CD4-positive, CD25-positive, alpha-beta regulatory T cell (primary cell): ENCODE measurements at regions not wholly inside any gene's neighbourhood (a gene's known extent, or its start where the extent isn't known, plus 50 kb on each side); places are given as distances from the start of the nearest gene placed in this dataset.

ENCODE experiments used
- ATAC-seq, 2 donors: fragments of 150-1000 bp; cut with Tn5 transposase; one replicate each; pipeline ENCODE4 v1.10.0; 2021; ENCODE audit warnings: low read depth in 2 of 2, moderate number of reproducible peaks in 2 of 2, moderate library complexity in 1 of 2
- DNase-seq, 3 donors: peaks; one replicate each; pipeline versions ENCODE4 v3.0.0 to v3.0.0-alpha.2; 2012 to 2022; ENCODE audit warnings: mixed read lengths in 1 of 3
- H3K27ac ChIP-seq: one replicate; pipeline ENCODE4 v1.7.0; 2013; ENCODE audit warnings: mild to moderate bottlenecking, low read length; ENCODE audit not compliant: insufficient read depth, poor library complexity, severe bottlenecking
- H3K27me3 ChIP-seq: one replicate; pipeline ENCODE4 v1.7.0; 2013; ENCODE audit warnings: low read length; ENCODE audit not compliant: control insufficient read depth, insufficient read depth
- H3K36me3 ChIP-seq: one replicate; pipeline ENCODE4 v1.7.0; 2013; ENCODE audit warnings: mild to moderate bottlenecking, low read length, moderate library complexity; ENCODE audit not compliant: control insufficient read depth, insufficient read depth
- H3K4me1 ChIP-seq: 2 replicates; pipeline ENCODE4 v1.7.0; 2013; ENCODE audit warnings: mild to moderate bottlenecking, low read length; ENCODE audit not compliant: insufficient read depth, control insufficient read depth, poor library complexity, severe bottlenecking
- H3K4me3 ChIP-seq: one replicate; pipeline ENCODE4 v1.7.0; 2013; ENCODE audit warnings: low read depth, mild to moderate bottlenecking, low read length, moderate library complexity
- H3K9me3 ChIP-seq, 2 experiments: 1 replicate in 1 of 2; 2 replicates in 1 of 2; pipeline ENCODE4 v1.7.0; 2013; ENCODE audit warnings: low read length in 2 of 2, mild to moderate bottlenecking in 1 of 2, moderate library complexity in 1 of 2; ENCODE audit not compliant: control insufficient read depth in 2 of 2
- H3K27ac Mint-ChIP-seq, 3 donors: one replicate each; pipeline ENCODE4 v1.8.0; 2020 to 2022; ENCODE audit warnings: mild to moderate bottlenecking in 3 of 3, mixed read lengths in 3 of 3, moderate library complexity in 2 of 3
- H3K27me3 Mint-ChIP-seq: one replicate; pipeline ENCODE4 v1.8.0; 2022; ENCODE audit warnings: mild to moderate bottlenecking, mixed read lengths
- H3K36me3 Mint-ChIP-seq: one replicate; pipeline ENCODE4 v1.8.0; 2020; ENCODE audit warnings: mixed read lengths
- H3K4me1 Mint-ChIP-seq, 4 donors: one replicate each; pipeline ENCODE4 v1.8.0; 2020 to 2022; ENCODE audit warnings: mixed read lengths in 4 of 4, mild to moderate bottlenecking in 1 of 4
- H3K4me3 Mint-ChIP-seq, 4 donors: one replicate each; pipeline ENCODE4 v1.8.0; 2020 to 2022; ENCODE audit warnings: mild to moderate bottlenecking in 4 of 4, mixed read lengths in 4 of 4, moderate library complexity in 3 of 4
- H3K9me3 Mint-ChIP-seq, 7 donors: one replicate each; pipeline ENCODE4 v1.8.0; 2020 to 2022; ENCODE audit warnings: mixed read lengths in 7 of 7, mild to moderate bottlenecking in 3 of 7, moderate library complexity in 2 of 7

DNA sequence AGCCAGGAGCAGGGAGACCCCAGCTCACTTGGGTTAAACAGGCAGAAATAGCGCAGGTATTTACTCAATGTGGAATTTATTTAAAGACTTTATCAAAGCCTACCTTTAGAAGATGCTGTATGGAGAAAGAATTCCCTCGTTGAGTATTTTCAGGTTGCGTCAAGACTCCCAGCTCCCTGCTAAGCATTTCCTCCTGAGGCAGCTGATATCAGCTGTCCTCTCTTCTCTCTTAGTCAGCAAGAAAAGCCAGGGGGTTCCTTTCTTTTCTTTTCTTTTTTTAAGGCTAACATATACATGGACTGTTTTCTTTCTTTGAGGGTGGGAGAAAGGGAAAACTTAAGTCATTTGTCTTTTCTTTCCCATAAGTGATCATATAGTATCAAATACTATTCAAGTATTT, 125.8 kb upstream of the POU2AF2 start:
- Mint-ChIP-seq H3K4me3 (no peak overlapping the region), H3K9me3 (peaks cover 0 to 6% (median 0%) of the 10 kb centered on the region in 7 donors), H3K4me1 (no peaks in the 10 kb centered on the region), H3K27ac (no peak overlapping the region), H3K27me3 (no peaks in the 10 kb centered on the region), H3K36me3 (no peaks in the 10 kb centered on the region)
- H3K4me1 ChIP-seq: no peaks in the 10 kb centered on the region
- no peaks in the 10 kb centered on the region for H3K36me3 ChIP-seq
- DNase-seq (no peak), ATAC-seq (no peak)
- H3K4me3 ChIP-seq: no peak overlapping the region
- H3K27ac ChIP-seq: no peak overlapping the region
- no peaks in the 10 kb centered on the region for H3K9me3 ChIP-seq
- no peaks in the 10 kb centered on the region for H3K27me3 ChIP-seq

DNA sequence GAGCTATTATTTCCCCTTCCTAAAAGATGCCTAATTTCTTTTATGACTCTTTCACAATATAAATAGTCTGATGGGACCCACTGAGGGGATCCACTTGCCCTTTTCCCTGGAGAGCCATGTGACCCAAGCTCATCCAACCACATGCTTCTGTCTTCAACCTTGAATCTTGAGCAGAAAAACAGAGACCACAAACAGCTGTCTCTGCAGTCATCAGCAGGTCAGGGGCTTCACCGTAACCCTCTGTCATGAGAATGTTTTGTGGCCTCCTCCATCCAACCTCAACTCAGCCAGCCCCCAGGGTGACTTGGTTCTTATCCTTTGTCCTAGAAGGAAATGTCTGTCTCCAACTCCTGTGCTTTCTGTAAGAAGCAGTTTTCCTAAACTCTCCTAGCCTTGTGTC, 129.6 kb upstream of the POU2AF2 start:
- no peak overlapping the region for H3K4me3 Mint-ChIP-seq
- H3K9me3 ChIP-seq: no peaks in the 10 kb centered on the region
- no peak overlapping the region for H3K27ac Mint-ChIP-seq
- peaks cover 0 to 2% (median 0%) of the 10 kb centered on the region in 7 donors for H3K9me3 Mint-ChIP-seq
- no peak overlapping the region for H3K4me3 ChIP-seq
- ATAC-seq (no peak), DNase-seq (no peak)
- no peaks in the 10 kb centered on the region for H3K4me1 ChIP-seq
- H3K27me3 ChIP-seq: no peaks in the 10 kb centered on the region
- no peak overlapping the region for H3K27ac ChIP-seq
- no peaks in the 10 kb centered on the region for H3K36me3 ChIP-seq
- H3K27me3 Mint-ChIP-seq: no peaks in the 10 kb centered on the region
- H3K36me3 Mint-ChIP-seq: no peaks in the 10 kb centered on the region
- no peaks in the 10 kb centered on the region for H3K4me1 Mint-ChIP-seq

DNA sequence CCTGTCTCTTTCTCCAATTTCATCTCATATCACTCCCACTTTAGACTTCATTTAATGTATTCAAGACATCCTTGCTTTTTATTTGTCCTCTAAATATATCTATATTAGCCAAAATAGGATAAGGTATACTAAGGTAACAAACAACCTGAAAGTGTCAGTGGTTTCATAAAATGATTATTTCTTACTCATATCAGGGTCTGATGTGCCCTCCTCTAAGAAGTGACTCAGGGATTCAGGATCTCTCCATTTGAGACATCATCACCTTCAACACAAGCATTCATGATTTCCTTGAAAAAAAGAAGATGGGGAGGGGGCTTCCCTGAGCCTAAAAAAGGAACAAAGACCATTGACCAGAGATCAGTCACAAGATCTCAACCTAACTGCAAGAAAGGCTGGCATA, 131.4 kb upstream of the POU2AF2 start:
- DNase-seq: no peak
- H3K27ac ChIP-seq: no peak overlapping the region
- no peak overlapping the region for H3K4me3 ChIP-seq
- no peaks in the 10 kb centered on the region for H3K36me3 Mint-ChIP-seq
- no peak overlapping the region for H3K4me3 Mint-ChIP-seq
- no peaks in the 10 kb centered on the region for H3K27me3 Mint-ChIP-seq
- no peak overlapping the region for H3K27ac Mint-ChIP-seq
- ATAC-seq: no peak
- no peaks in the 10 kb centered on the region for H3K9me3 ChIP-seq
- H3K9me3 Mint-ChIP-seq: peaks cover 0 to 2% (median 0%) of the 10 kb centered on the region in 7 donors
- H3K27me3 ChIP-seq: no peaks in the 10 kb centered on the region
- no peaks in the 10 kb centered on the region for H3K4me1 Mint-ChIP-seq
- H3K4me1 ChIP-seq: no peaks in the 10 kb centered on the region
- H3K36me3 ChIP-seq: no peaks in the 10 kb centered on the region

DNA sequence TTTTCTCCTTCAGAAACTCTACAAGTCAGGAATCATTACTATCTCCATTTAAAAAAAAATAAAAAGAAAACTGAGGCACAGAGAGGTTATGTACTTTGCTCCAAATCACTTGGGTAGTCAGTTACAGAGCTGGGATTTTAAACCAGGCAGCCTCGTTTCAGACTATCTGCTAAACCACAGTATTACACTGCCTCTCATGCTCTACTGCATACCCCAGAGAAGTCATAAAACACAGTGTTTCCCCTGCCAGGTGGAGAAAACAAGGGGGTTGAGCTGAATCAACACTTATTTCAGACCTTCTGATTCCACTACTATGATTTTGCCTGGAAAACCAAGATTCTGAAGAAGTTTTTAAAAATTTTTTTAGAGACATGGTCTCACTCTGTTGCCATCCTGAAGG, 132.9 kb upstream of the POU2AF2 start:
- Histone ChIP-seq H3K36me3 (no peaks in the 10 kb centered on the region), H3K9me3 (no peaks in the 10 kb centered on the region), H3K4me3 (no peak overlapping the region), H3K27me3 (no peaks in the 10 kb centered on the region), H3K4me1 (no peaks in the 10 kb centered on the region), H3K27ac (no peak overlapping the region)
- DNase-seq: no peak
- H3K4me3 Mint-ChIP-seq: no peak overlapping the region
- H3K27ac Mint-ChIP-seq: no peak overlapping the region
- no peaks in the 10 kb centered on the region for H3K36me3 Mint-ChIP-seq
- H3K4me1 Mint-ChIP-seq: no peaks in the 10 kb centered on the region
- no peak for ATAC-seq
- peaks cover 0 to 2% (median 0%) of the 10 kb centered on the region in 7 donors for H3K9me3 Mint-ChIP-seq
- no peaks in the 10 kb centered on the region for H3K27me3 Mint-ChIP-seq

DNA sequence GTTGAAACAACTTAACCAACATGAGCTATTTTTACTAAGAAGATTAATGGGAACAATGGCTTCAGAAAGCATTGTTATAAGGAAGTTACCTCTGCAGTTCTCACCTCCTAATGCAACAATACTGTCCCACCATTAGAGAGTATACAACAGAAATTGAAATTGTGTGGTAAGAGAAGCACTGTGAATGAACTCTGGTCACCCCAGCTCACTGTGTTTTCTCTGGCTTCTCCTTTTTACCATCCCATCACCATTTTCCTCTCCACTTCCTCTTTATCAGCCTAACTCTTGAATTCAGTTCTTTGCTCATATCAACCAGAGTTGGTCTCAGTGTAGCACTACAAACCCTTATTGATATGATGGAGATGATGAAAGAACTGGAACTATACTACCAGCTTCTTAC, 138.0 kb upstream of the POU2AF2 start:
- no peaks in the 10 kb centered on the region for H3K36me3 Mint-ChIP-seq
- peaks cover 0 to 1% (median 0%) of the 10 kb centered on the region in 7 donors for H3K9me3 Mint-ChIP-seq
- no peaks in the 10 kb centered on the region for H3K27me3 Mint-ChIP-seq
- no peak for ATAC-seq
- no peaks in the 10 kb centered on the region for H3K36me3 ChIP-seq
- H3K4me1 ChIP-seq: no peaks in the 10 kb centered on the region
- no peak overlapping the region for H3K27ac Mint-ChIP-seq
- no peak overlapping the region for H3K27ac ChIP-seq
- no peak for DNase-seq
- H3K9me3 ChIP-seq: no peaks in the 10 kb centered on the region
- no peaks in the 10 kb centered on the region for H3K27me3 ChIP-seq
- H3K4me3 ChIP-seq: no peak overlapping the region
- no peak overlapping the region for H3K4me3 Mint-ChIP-seq
- H3K4me1 Mint-ChIP-seq: no peaks in the 10 kb centered on the region

DNA sequence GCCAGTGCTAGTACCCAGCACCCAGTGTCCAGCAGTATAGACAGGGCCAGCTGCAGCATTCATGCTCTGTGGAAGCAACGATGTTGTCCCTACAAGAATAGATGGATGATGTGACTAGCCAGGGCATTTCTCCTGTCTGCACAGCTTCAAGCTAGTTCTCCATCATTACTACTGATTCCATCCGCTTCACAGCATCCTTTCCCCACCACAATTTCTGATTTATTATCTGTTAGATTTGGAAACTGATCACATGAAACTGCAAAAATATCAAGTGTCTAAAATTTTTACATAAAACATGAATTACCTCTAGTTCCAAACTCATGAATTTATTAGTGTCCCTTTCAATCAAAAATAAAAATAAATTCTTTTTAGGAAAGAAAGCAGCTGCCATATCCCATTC, 138.9 kb upstream of the POU2AF2 start:
- H3K27me3 ChIP-seq: no peaks in the 10 kb centered on the region
- H3K36me3 ChIP-seq: no peaks in the 10 kb centered on the region
- Mint-ChIP-seq H3K4me1 (no peaks in the 10 kb centered on the region), H3K36me3 (no peaks in the 10 kb centered on the region), H3K27ac (no peak overlapping the region), H3K27me3 (no peaks in the 10 kb centered on the region), H3K9me3 (peaks cover 0 to 1% (median 0%) of the 10 kb centered on the region in 7 donors), H3K4me3 (no peak overlapping the region)
- no peak overlapping the region for H3K4me3 ChIP-seq
- DNase-seq (no peak), ATAC-seq (no peak)
- no peaks in the 10 kb centered on the region for H3K4me1 ChIP-seq
- no peak overlapping the region for H3K27ac ChIP-seq
- H3K9me3 ChIP-seq: no peaks in the 10 kb centered on the region

DNA sequence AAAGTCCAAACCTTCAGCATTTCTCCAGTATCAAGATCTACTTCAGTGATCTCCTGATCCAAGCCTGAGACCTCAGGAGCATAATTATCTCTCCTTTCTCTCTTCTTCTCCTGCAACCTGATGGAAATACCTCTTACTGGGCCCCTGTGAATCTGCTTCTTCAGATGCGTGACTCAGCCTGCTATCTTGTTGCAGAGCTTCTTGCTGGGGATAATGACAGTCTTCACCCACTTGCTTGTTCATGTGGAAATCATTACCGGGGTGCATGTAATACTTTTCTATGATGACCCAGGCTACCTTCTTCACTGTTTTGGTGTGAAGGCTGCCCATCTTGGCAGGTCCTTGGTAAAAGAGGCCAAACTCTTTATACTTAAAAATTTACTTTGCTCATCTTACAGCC, 140.0 kb upstream of the POU2AF2 start:
- Mint-ChIP-seq H3K27me3 (no peaks in the 10 kb centered on the region), H3K4me1 (no peaks in the 10 kb centered on the region)

DNA sequence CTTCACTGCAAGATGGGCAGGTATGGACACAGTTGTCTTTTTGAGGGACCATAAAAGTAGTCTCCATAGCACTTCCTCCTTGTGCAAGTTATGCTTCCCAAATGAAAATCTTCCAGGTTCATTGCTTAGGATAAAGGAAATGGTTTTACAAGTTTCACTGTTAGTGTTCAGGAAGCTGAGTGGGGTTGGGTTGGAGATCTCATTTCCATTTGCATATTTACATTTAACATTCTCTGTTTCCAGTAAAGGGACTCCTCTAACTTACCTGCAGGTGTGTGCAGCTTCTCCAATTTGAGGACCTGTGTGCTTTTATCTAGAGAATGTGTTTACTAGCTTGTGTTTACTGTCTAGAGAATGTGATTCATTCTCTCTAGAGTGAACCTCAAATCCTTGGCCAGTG, 141.3 kb upstream of the POU2AF2 start:
- no peaks in the 10 kb centered on the region for H3K36me3 ChIP-seq
- H3K27me3 Mint-ChIP-seq: no peaks in the 10 kb centered on the region
- H3K27me3 ChIP-seq: no peaks in the 10 kb centered on the region
- H3K27ac ChIP-seq: no peak overlapping the region
- no peak for DNase-seq
- no peak overlapping the region for H3K4me3 Mint-ChIP-seq
- no peaks in the 10 kb centered on the region for H3K4me1 ChIP-seq
- no peaks in the 10 kb centered on the region for H3K36me3 Mint-ChIP-seq
- H3K27ac Mint-ChIP-seq: no peak overlapping the region
- H3K9me3 ChIP-seq: no peaks in the 10 kb centered on the region
- no peak overlapping the region for H3K4me3 ChIP-seq
- H3K4me1 Mint-ChIP-seq: no peaks in the 10 kb centered on the region
- no peak for ATAC-seq
- peaks cover 0 to 3% (median 1%) of the 10 kb centered on the region in 7 donors for H3K9me3 Mint-ChIP-seq

More for the DNA sequence above, 140.0 kb upstream of the POU2AF2 start:
- ATAC-seq (no peak), DNase-seq (no peak)
- H3K9me3 Mint-ChIP-seq: peaks cover 0 to 3% (median 0%) of the 10 kb centered on the region in 7 donors
- Histone ChIP-seq H3K27me3 (no peaks in the 10 kb centered on the region), H3K4me1 (no peaks in the 10 kb centered on the region), H3K36me3 (no peaks in the 10 kb centered on the region), H3K27ac (no peak overlapping the region), H3K4me3 (no peak overlapping the region), H3K9me3 (no peaks in the 10 kb centered on the region)
- H3K4me3 Mint-ChIP-seq: no peak overlapping the region
- no peaks in the 10 kb centered on the region for H3K36me3 Mint-ChIP-seq
- no peak overlapping the region for H3K27ac Mint-ChIP-seq
